Keratinocyte (primary cell): ENCODE measurements at regions not wholly inside any gene's neighbourhood (a gene's known extent, or its start where the extent isn't known, plus 50 kb on each side); places are given as distances from the start of the nearest gene placed in this dataset.

Experiments
- CTCF ChIP-seq, 3 experiments: IDR thresholded peaks in 1 of 3; conservative IDR thresholded peaks in 1 of 3; optimal IDR thresholded peaks in 1 of 3; 2 replicates in 2 of 3; 3 replicates in 1 of 3; pipeline versions ENCODE3 to v1.5.1; 2011; ENCODE audit warnings: low read length in 3 of 3, mild to moderate bottlenecking in 3 of 3, moderate library complexity in 2 of 3, control low read depth in 1 of 3, inconsistent platforms in 1 of 3; ENCODE audit not compliant: insufficient read depth in 2 of 3; ENCODE audit errors: extremely low read depth in 1 of 3
- EZH2 ChIP-seq: IDR thresholded peaks from one replicate; pipeline ENCODE4 v1.6.1; 2012; ENCODE audit warnings: inconsistent platforms, mild to moderate bottlenecking, low read length, moderate library complexity

GRCh38 chr4:157502656-157503055, 282.1 kb downstream of the GRIA2 start:
- TF ChIP-seq CTCF (optimal IDR thresholded peaks at IDR 0.05 in 1 of 3, IDR thresholded peaks at IDR 0.05 in 1 of 3, conservative IDR thresholded peaks at IDR 0.05 in 1 of 3; ENCODE audit: extremely low read depth in 1 of 3, insufficient read depth in 2 of 3, low read length in 3 of 3) (no peak), EZH2 (no peak)
